ENCODE measurements at regions not wholly inside any gene's neighbourhood (a gene's known extent, or its start where the extent isn't known, plus 50 kb on each side); places are given as distances from the start of the nearest gene placed in this dataset.
"Not testable (repeated sequence)": the region's sequence is repeated elsewhere in the genome, so short reads cannot be mapped to it uniquely, and the experiment has no call there.

- DNase-seq (ENCODE audit: low spot score) = no peak
These were observed 114.1 kb downstream of the GXYLT1 start for GRCh38 chr12:42030588-42030987.

- DNase-seq (ENCODE audit: low spot score) = no peak
These were observed 117.1 kb downstream of the GXYLT1 start for GRCh38 chr12:42027546-42027945.

- DNase-seq (ENCODE audit: low spot score) = no peak
These were observed 120.2 kb downstream of the GXYLT1 start for GRCh38 chr12:42024495-42024830.

GRCh38 chr12:42023733-42024494 lies 120.8 kb downstream of the GXYLT1 start:
- DNase-seq (ENCODE audit: low spot score) = peak; percentile 65

GRCh38 chr12:42021937-42022336 lies 122.7 kb downstream of the GXYLT1 start:
- not testable (repeated sequence) for DNase-seq (ENCODE audit: low spot score)

- no peak for DNase-seq (ENCODE audit: low spot score)
These were observed 123.2 kb downstream of the GXYLT1 start for GRCh38 chr12:42021469-42021868.

- no peak for DNase-seq (ENCODE audit: low spot score)
These were observed 124.4 kb downstream of the GXYLT1 start for GRCh38 chr12:42020226-42020625.

GRCh38 chr12:42019746-42020145 lies 124.9 kb downstream of the GXYLT1 start:
- no peak for DNase-seq (ENCODE audit: low spot score)

GRCh38 chr12:42017051-42017450 lies 127.6 kb downstream of the GXYLT1 start:
- DNase-seq (ENCODE audit: low spot score) = no peak

- DNase-seq (ENCODE audit: low spot score) = no peak
These were observed 129.6 kb downstream of the GXYLT1 start for GRCh38 chr12:42015051-42015461.

- DNase-seq (ENCODE audit: low spot score) = not testable (repeated sequence)
These were observed 132.2 kb downstream of the GXYLT1 start for GRCh38 chr12:42012501-42012900.

GRCh38 chr12:42010715-42011114 lies 134.0 kb downstream of the GXYLT1 start:
- no peak for DNase-seq (ENCODE audit: low spot score)

GRCh38 chr12:42010257-42010656 lies 134.4 kb downstream of the GXYLT1 start:
- no peak for DNase-seq (ENCODE audit: low spot score)

GRCh38 chr12:42008996-42009395 lies 135.7 kb downstream of the GXYLT1 start:
- DNase-seq (ENCODE audit: low spot score) = no peak

- no peak for DNase-seq (ENCODE audit: low spot score)
These were observed 141.6 kb downstream of the GXYLT1 start for GRCh38 chr12:42003031-42003430.

GRCh38 chr12:42002563-42002962 lies 142.1 kb downstream of the GXYLT1 start:
- no peak for DNase-seq (ENCODE audit: low spot score)

GRCh38 chr12:41998436-41998835 lies 146.2 kb downstream of the GXYLT1 start:
- no peak for DNase-seq (ENCODE audit: low spot score)

- DNase-seq (ENCODE audit: low spot score) = no peak
These were observed 151.4 kb downstream of the GXYLT1 start for GRCh38 chr12:41993283-41993682.

GRCh38 chr12:41992692-41993215 lies 151.9 kb downstream of the GXYLT1 start:
- no peak for DNase-seq (ENCODE audit: low spot score)

GRCh38 chr12:41992022-41992421 lies 152.7 kb downstream of the GXYLT1 start:
- no peak for DNase-seq (ENCODE audit: low spot score)

- DNase-seq (ENCODE audit: low spot score) = no peak
These were observed 156.0 kb downstream of the GXYLT1 start for GRCh38 chr12:41988715-41989114.

GRCh38 chr12:41986513-41986912 lies 158.2 kb downstream of the GXYLT1 start:
- not testable (repeated sequence) for DNase-seq (ENCODE audit: low spot score)

GRCh38 chr12:41983856-41984255 lies 160.8 kb downstream of the GXYLT1 start:
- no peak for DNase-seq (ENCODE audit: low spot score)

GRCh38 chr12:41983394-41983793 lies 161.3 kb downstream of the GXYLT1 start:
- DNase-seq (ENCODE audit: low spot score) = no peak
